ENCODE measurements at regions not wholly inside any gene's neighbourhood (a gene's known extent, or its start where the extent isn't known, plus 50 kb on each side); places are given as distances from the start of the nearest gene placed in this dataset.

DNA sequence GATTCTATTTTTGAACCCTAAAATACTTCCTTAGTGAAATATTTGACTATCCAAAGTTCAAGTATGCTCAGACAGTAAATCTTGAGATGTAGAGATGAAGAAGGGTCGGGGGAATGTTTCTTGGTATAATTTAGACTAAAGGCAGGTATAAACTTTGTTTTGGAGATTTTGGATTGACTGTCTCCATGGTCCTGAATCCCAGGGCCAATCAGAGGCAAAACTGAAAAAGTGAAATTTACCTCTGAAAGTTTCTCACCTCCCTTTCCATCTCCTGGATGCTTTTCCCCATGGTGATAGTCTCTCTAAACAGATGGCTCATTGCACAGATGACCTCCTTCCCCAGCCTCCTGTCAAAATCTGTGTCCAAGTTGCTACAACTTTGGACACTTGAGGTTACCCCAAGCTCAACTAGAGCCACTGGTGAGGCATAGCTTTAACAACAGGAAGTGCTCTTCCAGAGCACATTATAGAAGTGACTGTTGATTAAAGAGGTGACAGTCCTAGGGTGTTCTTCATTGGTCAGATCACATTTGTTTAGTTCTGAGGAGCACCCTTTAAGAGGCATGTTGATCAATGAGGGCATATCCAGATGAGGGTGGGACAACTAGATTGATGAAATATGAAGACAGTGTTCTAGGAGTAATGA, 128.4 kb downstream of the AKAP11 start:
- BruUV-seq (replicated peaks), result no TSS peak

More for the DNA sequence above, 128.4 kb downstream of the AKAP11 start:
- ChIA-PET POLR2A (no interaction called here), CTCF (no interaction called here), RAD21 (ENCODE audit: low non-redundant PET in 1 of 2, low total read pairs in 2 of 2, uncharacterized antibody in 2 of 2, unreplicated experiment in 2 of 2) (no interaction called here)
- ATAC-seq (no peak), DNase-seq (ENCODE audit: low read depth, low spot score) (no peak)
- Histone ChIP-seq H3K4me2 (ENCODE audit: low read length) (no peak overlapping the region), H3K9me3 (ENCODE audit: control insufficient read depth in 1 of 2, insufficient read depth in 1 of 2, low read depth in 1 of 2, low read length in 2 of 2) (no peaks in the 10 kb centered on the region), H3K9me2 (ENCODE audit: insufficient read depth) (no peaks in the 10 kb centered on the region), H2AFZ (ENCODE audit: low read depth, low read length, poor library complexity, severe bottlenecking) (no peak overlapping the region), H3K27ac (ENCODE audit: low read depth, low read length) (no peak overlapping the region), H3K27me3 (ENCODE audit: insufficient read depth, low read length) (peaks cover 12% of the 10 kb centered on the region; the same call in 1 of the 2 replicates), H3K36me3 (ENCODE audit: control insufficient read depth in 1 of 2, insufficient read depth in 2 of 2, low read length in 2 of 2) (no peaks in the 10 kb centered on the region), H3K79me2 (ENCODE audit: insufficient read depth, low read length) (no peaks in the 10 kb centered on the region), H3K4me1 (ENCODE audit: control insufficient read depth in 1 of 2, insufficient read depth in 2 of 2, low read length in 2 of 2) (no peaks in the 10 kb centered on the region), H4K20me1 (ENCODE audit: insufficient read depth) (no peaks in the 10 kb centered on the region), H3K4me3 (replicated peaks in 1 of 2; ENCODE audit: low read depth in 1 of 2, low read length in 2 of 2) (no peak overlapping the region), H3K9ac (ENCODE audit: low read length) (no peak overlapping the region)
- no peak for TF ChIP-seq EZH2 (IDR thresholded peaks at IDR 0.05)
- no peak for TF ChIP-seq POLR2A (IDR thresholded peaks at IDR 0.05; ENCODE audit: borderline replicate concordance, extremely low read depth, insufficient read depth, insufficient read length)
- TF ChIP-seq ZNF274 (IDR thresholded peaks at IDR 0.05; ENCODE audit: low read depth, low read length), result no peak
- no peak for TF ChIP-seq YY1 (IDR thresholded peaks at IDR 0.05; ENCODE audit: extremely low read depth, insufficient replicate concordance, low read depth, low read length)
- TF ChIP-seq, protein P1, sequence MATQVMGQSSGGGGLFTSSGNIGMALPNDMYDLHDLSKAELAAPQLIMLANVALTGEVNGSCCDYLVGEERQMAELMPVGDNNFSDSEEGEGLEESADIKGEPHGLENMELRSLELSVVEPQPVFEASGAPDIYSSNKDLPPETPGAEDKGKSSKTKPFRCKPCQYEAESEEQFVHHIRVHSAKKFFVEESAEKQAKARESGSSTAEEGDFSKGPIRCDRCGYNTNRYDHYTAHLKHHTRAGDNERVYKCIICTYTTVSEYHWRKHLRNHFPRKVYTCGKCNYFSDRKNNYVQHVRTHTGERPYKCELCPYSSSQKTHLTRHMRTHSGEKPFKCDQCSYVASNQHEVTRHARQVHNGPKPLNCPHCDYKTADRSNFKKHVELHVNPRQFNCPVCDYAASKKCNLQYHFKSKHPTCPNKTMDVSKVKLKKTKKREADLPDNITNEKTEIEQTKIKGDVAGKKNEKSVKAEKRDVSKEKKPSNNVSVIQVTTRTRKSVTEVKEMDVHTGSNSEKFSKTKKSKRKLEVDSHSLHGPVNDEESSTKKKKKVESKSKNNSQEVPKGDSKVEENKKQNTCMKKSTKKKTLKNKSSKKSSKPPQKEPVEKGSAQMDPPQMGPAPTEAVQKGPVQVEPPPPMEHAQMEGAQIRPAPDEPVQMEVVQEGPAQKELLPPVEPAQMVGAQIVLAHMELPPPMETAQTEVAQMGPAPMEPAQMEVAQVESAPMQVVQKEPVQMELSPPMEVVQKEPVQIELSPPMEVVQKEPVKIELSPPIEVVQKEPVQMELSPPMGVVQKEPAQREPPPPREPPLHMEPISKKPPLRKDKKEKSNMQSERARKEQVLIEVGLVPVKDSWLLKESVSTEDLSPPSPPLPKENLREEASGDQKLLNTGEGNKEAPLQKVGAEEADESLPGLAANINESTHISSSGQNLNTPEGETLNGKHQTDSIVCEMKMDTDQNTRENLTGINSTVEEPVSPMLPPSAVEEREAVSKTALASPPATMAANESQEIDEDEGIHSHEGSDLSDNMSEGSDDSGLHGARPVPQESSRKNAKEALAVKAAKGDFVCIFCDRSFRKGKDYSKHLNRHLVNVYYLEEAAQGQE (IDR thresholded peaks at IDR 0.05; ENCODE audit: low read depth), result no peak
- TF ChIP-seq POLR2AphosphoS5 (IDR thresholded peaks at IDR 0.05; ENCODE audit: low read depth, low read length), result no peak
- no peak for TF ChIP-seq RAD21 (IDR thresholded peaks at IDR 0.05; ENCODE audit: low read depth)
- TF ChIP-seq SP1 (IDR thresholded peaks at IDR 0.05; ENCODE audit: low read depth), result no peak
- TF ChIP-seq, protein P2, sequence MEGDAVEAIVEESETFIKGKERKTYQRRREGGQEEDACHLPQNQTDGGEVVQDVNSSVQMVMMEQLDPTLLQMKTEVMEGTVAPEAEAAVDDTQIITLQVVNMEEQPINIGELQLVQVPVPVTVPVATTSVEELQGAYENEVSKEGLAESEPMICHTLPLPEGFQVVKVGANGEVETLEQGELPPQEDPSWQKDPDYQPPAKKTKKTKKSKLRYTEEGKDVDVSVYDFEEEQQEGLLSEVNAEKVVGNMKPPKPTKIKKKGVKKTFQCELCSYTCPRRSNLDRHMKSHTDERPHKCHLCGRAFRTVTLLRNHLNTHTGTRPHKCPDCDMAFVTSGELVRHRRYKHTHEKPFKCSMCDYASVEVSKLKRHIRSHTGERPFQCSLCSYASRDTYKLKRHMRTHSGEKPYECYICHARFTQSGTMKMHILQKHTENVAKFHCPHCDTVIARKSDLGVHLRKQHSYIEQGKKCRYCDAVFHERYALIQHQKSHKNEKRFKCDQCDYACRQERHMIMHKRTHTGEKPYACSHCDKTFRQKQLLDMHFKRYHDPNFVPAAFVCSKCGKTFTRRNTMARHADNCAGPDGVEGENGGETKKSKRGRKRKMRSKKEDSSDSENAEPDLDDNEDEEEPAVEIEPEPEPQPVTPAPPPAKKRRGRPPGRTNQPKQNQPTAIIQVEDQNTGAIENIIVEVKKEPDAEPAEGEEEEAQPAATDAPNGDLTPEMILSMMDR (IDR thresholded peaks at IDR 0.05 in 2 of 3, conservative IDR thresholded peaks at IDR 0.05 in 1 of 3; ENCODE audit: borderline replicate concordance in 1 of 3, insufficient read depth in 1 of 3, low read depth in 2 of 3, low read length in 2 of 3), result no peak
- TF ChIP-seq ZFX (IDR thresholded peaks at IDR 0.05), result no peak
- no peak for TF ChIP-seq CEBPB (IDR thresholded peaks at IDR 0.05; ENCODE audit: low read depth)
- TF ChIP-seq, protein P3, sequence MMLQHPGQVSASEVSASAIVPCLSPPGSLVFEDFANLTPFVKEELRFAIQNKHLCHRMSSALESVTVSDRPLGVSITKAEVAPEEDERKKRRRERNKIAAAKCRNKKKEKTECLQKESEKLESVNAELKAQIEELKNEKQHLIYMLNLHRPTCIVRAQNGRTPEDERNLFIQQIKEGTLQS (IDR thresholded peaks at IDR 0.05), result no peak
- no peak for TF ChIP-seq CBX3 (IDR thresholded peaks at IDR 0.05; ENCODE audit: low read depth)
- no peak for TF ChIP-seq SIN3A (IDR thresholded peaks at IDR 0.05; ENCODE audit: low read depth)
- TF ChIP-seq EGR1 (IDR thresholded peaks at IDR 0.05; ENCODE audit: low read depth), result no peak
- TF ChIP-seq SRF (IDR thresholded peaks at IDR 0.05; ENCODE audit: low read depth), result no peak
- TF ChIP-seq JUND (IDR thresholded peaks at IDR 0.05), result no peak
- intact Hi-C loops (cut with micrococcal nuclease), result no loop called here

All from HCT116 (cell line).